T-helper 1 cell treated with Interleukin-12 subunit alpha and Interleukin-12 subunit beta and Interleukin-4 antibody, amounts not matched to agents 30 ng/mL and 1 ng/mL, for 36 hours (primary cell): ENCODE measurements at regions not wholly inside any gene's neighbourhood (a gene's known extent, or its start where the extent isn't known, plus 50 kb on each side); places are given as distances from the start of the nearest gene placed in this dataset.

ENCODE experiments used
- intact Hi-C: fragments of 100-400 bp; cut with micrococcal nuclease; formaldehyde crosslinking; loops from one replicate; pipeline ENCODE4 v1.15.1; 2024

DNA sequence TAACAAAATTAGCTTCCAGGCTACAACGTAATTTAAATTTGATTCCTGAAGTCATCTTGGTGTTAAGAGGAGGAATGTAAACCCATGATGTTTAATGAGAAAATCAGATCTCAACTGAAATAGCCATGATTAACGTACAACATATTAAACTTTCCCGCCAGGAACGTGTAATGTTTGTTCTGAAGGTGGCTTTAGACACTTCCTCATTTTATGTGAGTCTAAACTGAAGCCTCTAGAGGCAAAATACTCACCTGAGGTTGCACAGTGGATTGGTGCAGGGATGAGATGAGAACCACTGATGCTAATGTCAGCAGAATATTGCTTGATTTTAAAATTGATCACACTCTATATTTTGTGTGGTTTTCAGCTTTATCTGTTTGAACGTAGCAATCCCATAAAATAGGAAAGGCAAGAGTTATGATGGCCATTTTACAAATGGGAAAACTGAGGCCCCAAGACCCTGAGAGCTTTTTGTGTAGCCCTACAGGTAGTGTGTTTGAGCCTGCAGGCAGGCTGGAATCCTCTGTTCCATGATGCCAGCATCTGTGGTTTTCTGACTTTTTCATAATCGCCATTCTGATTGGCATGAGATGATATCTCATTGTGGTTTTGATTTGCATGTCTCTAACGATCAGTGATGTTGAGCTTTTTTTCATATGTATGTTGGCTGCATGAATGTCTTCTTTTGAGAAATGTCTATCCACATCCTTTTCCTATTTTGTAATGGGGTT, 243.7 kb upstream of the BMPER start:
- intact Hi-C loops = no loop called here

DNA sequence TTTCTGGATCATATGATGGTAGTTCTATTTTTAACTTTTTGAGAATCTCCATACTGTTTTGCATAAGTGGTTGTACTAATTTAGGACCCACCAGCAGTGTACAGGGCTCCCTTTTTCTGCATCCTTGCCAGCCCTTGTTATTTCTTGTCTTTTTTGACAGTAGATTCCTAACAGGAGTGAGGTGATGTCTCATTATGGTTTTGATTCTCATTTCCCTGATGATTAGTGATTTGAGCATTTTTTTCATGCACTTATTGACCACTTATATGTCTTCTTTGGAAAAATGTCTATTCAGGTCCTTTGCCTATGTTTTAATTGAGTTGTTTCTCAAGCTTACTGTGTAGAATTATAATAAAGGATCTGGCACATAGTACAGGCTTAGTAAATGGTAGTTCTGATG, 238.8 kb upstream of the BMPER start:
- intact Hi-C loops = no loop called here

DNA sequence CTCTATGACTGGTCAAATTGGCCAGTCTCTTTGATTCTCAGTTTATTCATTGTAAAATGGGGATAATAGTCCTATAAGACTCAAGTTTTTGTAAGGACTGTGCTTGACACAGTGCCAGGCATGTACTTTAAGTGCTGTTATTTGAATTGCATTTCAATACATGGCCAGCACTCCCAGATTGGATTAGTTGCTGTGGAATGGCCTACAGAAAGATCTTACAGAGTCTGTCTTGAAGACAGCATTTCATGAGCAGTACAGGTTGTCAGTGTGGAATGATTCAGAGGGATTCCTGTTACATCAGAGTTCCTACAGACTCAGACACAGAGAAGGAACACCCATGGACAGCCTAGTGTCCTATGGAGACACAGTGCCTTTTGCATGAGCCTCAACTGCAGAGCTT, 238.1 kb upstream of the BMPER start:
- intact Hi-C loops = no loop called here

DNA sequence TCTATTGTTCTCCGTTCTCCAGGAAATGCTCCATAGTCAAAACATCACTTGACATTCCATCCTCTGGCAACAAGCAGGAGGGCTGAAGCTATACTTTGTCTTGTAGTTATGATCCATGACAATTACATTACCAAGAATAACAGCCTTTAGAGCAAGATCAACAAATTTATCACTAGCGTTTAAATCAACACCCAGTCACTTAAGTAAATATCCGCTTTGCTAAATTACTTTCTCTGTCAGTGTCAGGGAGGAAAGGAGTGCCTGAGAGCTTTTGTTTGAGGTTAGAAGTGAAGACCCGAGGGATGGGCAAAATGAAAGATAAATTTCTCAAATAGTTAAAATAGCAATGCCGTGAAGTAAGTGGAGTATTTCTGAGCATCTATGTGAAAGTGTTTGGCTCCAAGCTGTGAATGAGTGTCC, 236.1 kb upstream of the BMPER start:
- intact Hi-C loops = no loop called here

DNA sequence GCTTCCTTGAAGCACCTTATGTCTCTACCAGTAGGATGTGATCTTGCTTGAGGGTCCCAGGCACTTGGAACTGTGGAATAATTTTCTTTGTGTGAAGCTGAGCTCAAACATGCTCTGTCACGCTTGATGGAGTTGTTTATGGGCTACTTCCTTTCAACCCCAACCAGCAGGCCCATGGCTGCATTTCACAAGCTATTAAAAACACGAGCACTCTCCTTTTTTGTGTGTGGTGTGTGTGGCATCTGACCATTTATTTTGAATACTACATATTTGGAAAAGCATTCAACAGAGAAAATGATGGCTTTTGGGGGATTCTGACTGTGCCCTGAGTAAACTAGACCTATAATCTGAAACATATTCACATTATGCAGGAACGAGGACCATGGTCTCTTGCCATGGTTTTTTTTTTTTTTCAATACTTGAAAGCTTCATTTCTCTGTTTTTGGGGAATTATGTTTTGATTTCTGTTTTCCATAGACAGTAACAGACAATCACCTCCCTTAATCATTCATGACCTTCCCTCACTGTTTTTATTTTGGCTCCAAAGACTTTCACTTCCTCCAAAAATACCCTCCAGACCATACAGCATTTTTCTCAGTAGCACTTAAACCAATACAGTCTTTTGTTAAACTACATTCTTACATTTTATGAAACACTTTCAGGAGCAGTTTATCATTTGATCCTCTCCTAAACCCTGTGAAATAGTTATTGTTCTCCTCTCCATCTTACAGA, 233.6 kb upstream of the BMPER start:
- intact Hi-C loops = no loop called here

DNA sequence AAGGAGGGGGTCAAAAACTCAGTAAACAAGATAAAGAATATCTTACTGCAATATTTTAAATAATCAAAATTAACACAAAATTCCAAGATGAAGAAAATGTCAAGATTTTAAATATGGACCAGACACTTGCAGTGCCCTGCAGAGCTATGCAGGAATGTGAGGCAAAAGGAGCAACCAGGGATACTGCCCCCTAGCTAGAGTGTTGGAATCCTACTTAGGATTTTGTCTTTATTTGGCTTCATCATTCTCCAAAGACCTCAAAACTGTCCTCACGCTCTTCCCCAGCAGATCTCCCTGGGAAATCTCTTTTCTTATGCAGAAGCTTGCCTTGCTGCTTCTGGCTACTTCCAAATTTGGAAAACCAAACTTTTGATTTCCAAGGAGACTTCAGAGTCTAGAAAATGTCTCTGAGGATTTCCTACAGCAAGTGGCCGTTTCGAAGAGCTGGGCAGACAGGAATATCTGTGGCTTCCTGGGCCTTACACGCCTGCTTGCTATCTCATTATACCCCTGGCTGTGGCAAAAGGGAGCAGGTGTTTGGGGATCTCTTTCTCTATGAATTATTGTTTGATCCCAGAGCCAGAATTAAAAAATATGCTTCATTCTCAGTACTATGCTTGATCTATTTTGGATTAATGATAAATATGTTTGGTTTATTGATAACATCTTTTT, 232.2 kb upstream of the BMPER start:
- intact Hi-C loops = no loop called here

DNA sequence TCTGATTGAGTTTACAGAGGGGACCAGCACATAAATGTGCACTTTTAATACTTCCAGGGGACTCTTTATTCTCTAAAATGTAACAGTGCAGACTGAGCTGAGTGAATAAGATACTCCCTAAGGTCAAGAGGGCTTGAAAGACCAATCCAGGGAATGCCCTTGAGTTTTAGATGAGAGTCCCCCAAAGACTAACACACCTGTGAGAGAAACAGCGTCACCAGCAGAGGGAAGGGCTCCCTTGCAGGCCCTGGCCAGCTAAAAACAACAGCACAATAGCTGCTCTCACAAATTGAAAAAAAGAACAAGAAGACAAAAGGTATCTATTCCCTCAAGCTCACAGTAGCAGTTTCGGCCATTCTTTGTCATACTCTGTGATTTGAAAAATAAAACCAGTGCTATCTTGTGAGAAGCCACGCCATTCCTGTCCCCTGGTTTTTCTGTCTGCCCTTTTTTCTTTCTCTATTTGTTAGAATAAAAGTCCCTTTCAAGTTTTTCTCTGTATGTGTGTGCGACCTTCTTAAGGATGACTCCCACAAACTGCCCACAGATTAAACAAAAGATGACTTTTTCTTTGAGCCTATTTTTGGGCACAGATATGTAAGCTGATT, 230.4 kb upstream of the BMPER start:
- intact Hi-C loops = no loop called here

DNA sequence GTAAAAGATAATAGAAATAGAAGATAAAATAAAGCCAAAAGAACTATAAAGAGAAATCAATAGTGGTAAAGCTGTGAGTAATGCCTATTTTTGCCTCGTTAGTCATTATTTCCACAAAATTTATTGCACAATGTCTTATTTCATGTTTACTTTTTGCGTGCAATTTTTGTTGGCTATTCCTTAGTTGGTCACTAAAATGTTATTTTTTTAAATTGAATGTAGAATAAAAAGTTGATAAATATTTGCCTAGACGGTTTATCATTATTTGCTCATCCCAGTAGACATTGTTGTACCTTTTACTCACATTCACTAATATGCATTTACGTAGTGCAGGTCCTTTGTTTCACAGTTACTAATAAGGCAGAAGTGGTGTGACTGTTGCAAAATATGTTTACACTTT, 227.8 kb upstream of the BMPER start:
- intact Hi-C loops = no loop called here

DNA sequence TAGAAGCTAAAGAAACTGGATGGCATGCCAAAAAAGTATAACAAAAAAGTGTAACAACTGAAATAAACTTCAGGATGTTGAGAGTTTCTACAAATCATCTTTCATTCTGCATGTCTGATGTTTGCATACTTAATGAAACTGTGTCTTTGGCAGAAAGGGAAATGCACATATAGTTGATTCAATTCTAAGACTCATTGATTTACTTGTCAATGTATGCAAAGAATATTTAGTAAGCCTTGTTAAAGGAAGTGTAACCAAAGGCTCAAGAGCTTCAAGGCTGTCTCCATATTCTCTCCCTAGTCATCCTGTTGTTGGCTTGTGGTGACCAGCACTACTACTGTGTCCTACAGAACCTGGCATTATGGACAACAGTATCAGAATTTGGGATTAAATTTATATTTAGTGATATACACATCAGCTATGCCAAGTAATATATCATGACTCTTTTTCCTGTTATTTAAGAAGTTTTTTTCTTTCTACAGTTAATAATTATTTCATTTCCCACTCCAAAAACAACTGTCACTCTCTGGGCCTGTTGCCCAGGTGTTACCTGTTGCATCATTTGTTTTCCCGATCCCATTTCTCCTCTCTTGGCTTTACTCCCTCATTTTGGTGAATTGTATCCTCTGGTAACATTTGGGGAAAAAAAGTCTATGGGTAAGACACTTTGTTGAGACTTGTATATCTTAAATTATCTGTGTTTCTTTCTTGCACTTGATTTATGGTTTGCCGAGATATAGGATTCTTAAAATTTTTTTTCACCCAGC, 226.6 kb upstream of the BMPER start:
- intact Hi-C loops = no loop called here

DNA sequence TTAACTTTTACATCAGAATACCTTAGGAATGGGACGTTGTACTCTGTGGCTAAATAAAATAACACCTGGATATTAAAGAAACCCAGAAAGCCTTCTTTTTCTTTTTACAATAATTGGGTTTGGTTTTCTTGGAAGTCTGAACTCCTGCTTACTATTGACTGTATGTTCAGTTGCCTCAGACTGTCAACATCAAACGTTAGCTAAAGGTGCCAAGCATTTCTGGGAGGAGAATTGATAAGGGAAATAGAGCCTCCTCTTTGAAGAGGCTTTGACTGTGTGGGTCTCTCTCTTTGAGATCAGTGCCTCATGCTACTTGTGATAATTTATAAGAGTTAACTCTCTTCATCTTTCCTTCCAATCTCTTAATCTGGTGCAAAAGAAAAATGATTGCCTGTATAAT, 224.7 kb upstream of the BMPER start:
- intact Hi-C loops = no loop called here

DNA sequence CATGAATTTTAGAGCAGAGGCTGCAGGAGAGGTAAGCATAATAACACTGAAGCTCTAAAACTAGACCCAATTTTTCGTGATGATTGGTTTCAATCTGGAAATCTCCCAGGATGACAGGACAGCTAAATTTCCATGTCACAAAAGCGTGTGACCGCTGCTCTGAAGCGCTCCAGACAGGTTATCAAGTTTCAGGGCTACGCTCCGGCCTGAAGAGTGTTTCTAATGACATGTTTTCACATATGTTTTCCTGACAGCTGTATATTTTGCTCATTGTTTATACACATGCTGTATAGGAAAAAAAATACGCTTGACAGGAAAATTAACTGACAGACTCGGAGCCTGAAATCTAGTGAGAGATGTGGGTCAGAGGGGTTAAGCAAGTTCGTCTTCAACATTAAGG, 219.8 kb upstream of the BMPER start:
- intact Hi-C loops = no loop called here

DNA sequence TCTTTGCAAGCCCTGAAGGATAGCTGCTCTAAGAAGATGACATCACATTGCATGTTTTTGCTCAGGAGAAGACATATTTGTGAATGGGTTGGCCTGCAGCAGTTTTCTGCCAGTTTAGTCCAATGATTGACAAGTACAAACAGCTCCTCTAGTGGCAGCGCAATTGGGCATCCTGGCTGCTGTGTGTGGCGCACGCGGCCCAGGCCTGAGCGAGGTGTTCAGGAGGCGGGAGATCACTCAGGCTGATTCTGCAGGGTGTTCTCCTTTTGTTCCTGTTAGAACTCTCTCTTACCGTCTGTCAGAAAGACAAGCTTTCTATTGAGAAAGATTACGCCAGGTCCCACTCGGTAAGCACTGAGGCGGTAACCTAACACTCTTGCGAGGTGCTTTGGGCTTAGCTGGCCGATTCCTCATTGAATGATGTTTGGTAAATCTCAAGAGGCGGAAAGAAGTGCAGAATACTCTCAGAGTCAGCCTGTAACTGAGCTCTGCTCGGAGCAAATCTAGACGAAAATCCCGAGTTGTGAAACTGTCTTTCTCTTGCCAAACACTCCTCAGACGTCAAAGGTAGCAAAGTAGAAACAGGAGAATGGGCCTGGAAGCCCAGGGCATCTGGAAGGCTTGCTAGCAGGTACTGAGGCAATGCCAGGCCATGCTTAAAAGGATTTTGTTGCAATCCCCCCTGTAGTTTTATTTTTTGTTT, 219.2 kb upstream of the BMPER start:
- intact Hi-C loops = no loop called here

DNA sequence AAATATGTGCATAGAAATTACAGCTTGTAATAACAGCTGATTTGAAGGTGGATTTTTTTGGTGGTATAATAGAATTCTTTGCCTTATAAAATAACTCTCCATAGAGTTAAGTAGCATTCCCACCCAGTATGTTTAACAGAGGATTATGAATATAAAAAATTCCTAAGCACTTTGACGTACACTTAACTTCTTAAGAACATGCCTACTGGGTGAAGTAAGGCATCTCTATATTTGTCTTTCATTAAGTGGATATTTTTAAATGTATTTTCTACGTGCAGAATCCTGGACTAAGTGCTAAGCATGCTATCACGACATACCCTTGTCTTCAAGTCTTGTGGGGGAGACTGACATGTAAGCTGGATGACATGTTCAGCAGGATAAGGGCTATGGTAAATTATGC, 217.7 kb upstream of the BMPER start:
- intact Hi-C loops = no loop called here

DNA sequence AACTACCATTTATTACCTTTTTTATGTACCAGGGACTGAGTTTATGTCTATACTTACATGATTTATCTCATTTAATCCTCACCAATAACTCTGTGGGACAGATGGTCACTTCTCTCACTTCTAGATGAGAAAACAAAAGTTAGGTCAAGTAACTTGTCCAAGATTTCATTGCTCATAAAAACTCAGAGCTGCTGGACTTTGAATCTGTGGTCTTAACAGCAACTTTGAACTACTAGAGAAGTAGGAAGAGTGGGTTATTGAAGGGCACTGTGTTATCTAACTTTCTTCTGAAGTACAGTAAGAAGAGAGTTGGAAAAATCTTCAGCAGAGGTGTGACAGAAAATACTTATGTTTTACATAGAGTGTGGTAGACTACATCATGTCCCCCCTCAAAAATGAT, 214.2 kb upstream of the BMPER start:
- intact Hi-C loops = no loop called here

DNA sequence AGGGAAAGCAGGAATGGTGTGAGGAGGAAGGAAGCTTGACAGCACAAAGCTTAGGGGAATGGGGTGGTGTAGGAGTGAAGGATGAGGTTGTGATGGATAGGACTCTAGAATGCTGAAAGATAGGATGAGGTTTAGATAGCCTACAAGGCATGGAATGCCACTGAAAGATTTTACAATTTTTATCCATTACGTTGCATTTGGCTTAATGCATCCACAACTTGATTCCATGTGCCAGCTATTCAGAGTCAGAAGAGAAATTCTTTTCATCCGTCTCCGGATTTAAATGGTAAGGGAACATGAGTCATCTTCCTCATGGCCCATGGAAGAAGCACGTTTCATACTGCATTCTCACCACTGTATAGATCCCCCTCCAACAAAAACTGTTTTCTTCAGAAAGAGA, 212.4 kb upstream of the BMPER start:
- intact Hi-C loops = no loop called here

DNA sequence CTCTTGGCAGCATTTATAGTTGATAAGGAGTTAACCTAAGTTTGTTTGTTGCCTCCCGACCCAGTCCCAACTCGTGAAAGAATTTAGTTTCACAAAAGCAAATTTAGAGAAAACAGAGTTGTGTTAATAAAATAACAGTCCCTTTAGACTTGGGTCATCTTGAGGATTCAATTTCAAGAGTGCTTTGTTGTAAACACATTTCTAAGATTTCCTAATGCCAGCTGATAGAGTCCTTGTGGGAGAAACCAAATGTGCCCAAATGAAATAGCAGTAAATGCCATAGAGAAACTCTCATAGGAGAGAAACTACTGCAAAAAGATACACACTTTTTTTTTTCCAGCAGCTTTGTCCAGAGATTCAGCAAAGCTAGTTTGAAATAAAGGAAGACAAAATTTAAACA, 211.3 kb upstream of the BMPER start:
- intact Hi-C loops = no loop called here

DNA sequence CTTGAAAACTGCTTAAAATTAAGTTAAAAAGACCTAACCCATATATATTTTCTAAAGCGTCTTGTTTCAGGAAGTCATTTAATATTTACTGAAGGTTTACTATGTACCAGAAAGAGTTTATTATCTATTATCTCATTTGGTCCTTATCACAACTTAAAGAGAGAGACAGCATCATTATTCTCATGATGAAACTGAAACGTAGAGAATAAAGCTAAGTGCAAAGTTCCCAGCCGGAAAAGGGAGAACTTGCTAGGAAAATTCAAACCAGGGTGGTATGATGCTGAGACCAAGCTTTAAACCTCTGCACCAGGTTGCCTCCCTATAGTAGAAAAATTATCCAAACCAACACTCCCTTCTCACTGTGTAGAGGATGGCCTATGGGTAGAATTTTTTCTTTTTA, 207.7 kb upstream of the BMPER start:
- intact Hi-C loops = no loop called here

DNA sequence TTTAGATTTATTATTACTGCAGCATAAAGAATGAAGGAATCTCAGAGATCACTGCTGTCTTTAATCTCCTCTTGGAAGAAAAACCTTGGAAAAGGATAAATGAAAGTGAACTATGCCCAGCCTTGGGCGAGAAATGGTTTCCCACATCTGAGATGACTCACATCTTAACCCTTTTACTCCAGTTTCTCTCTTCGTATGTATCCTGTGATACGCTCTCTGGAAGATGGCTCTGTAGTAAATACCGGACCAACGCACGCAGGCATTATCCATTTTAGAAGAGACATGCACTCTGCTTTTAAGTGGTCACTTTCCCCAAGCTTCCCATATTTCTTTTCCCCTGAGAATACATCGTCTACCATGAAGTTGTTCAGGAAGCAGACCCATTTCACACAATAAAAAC, 207.3 kb upstream of the BMPER start:
- intact Hi-C loops = no loop called here

DNA sequence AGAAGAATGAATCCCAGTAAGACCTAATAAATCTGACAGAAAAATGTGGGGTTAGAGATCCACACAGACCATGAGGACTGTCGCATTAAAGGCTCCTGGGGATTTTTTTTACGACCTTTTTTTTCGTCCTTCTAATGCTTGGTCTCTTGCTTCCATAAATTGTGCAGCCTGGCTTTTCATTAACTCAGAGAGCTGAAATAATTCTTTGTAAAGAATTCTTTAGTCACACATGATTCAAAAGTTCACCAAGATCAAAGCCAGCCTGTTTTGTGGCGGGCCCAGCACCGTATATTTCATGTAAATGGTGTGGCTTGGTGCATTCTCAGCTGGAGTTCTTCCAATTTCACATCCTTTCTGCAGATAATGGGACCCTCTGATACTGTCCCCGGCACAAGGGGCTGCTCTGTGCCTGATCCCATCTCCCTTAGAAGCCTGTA, 206.6 kb upstream of the BMPER start:
- intact Hi-C loops = no loop called here

DNA sequence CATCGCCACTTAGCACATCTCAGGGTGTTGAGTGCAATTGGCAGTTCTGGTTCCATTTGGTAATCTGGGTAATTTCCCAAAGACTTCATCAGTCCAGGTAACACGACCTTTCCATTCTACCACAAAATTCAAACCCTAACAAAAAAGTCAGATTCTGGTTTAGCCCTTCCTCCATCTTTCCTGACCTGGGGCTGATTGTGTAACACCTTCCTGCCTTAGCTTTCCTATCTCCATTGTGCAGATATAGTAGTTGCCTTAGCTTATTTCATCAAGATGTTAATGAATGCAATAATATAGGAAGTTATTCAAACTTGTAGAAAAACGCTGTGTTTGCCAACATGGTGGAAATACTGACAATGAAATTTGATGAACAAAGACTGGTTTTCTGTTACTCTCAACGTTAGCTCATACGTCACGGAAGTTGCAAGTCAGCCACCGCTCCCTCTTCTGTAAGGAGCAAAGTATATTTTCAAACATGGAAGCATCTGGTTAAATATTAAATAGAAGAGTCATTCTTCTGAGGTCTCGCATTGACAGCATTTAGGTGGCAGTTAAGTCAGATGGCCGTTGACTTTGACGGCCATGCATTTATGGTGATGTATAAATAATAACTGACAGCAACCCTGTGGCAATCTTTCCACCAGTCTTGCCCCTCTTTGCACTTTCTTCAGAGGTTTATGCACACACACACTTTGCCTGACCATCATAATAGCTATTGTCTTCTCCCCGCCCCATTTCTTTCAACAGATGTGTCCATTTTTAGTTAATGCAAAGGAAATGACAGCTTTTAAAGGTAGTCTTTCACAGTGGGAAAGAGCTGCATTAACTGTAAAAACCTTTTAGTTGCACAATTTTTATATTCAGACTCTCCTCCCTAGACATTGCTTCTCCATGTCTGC, 205.1 kb upstream of the BMPER start:
- intact Hi-C loops = no loop called here
